Cardiac fibroblast (primary cell): ENCODE measurements at regions not wholly inside any gene's neighbourhood (a gene's known extent, or its start where the extent isn't known, plus 50 kb on each side); places are given as distances from the start of the nearest gene placed in this dataset.

Experiments used
- DNase-seq, 2 donors: peaks; one replicate each; pipeline versions ENCODE4 v3.0.0 to v3.0.0-alpha.2; 2010; ENCODE audit warnings: low read depth in 2 of 2
- H3K4me3 ChIP-seq, 2 donors: replicated peaks in 1 of 2; 1 replicate in 1 of 2; 2 replicates in 1 of 2; pipeline ENCODE4 v1.5.1; 2011; ENCODE audit warnings: low read depth in 2 of 2, low read length in 2 of 2, mild to moderate bottlenecking in 2 of 2, moderate library complexity in 1 of 2
- TF ChIP-seq, protein P1 (sequence below): IDR thresholded peaks from one replicate; pipeline ENCODE4 v1.5.1; 2011; ENCODE audit warnings: low read depth, mild to moderate bottlenecking, low read length, inconsistent platforms

GRCh38 chr5:125006011-125006685 lies 259.7 kb upstream of the ZNF608 start:
- H3K4me3 ChIP-seq: no peak overlapping the region
- no peak for DNase-seq
- TF ChIP-seq, protein P1, sequence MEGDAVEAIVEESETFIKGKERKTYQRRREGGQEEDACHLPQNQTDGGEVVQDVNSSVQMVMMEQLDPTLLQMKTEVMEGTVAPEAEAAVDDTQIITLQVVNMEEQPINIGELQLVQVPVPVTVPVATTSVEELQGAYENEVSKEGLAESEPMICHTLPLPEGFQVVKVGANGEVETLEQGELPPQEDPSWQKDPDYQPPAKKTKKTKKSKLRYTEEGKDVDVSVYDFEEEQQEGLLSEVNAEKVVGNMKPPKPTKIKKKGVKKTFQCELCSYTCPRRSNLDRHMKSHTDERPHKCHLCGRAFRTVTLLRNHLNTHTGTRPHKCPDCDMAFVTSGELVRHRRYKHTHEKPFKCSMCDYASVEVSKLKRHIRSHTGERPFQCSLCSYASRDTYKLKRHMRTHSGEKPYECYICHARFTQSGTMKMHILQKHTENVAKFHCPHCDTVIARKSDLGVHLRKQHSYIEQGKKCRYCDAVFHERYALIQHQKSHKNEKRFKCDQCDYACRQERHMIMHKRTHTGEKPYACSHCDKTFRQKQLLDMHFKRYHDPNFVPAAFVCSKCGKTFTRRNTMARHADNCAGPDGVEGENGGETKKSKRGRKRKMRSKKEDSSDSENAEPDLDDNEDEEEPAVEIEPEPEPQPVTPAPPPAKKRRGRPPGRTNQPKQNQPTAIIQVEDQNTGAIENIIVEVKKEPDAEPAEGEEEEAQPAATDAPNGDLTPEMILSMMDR: no peak

GRCh38 chr5:125010356-125010755 lies 263.9 kb upstream of the ZNF608 start:
- no peak for DNase-seq
- TF ChIP-seq, protein P1: no peak
- H3K4me3 ChIP-seq: no peak overlapping the region

DNA sequence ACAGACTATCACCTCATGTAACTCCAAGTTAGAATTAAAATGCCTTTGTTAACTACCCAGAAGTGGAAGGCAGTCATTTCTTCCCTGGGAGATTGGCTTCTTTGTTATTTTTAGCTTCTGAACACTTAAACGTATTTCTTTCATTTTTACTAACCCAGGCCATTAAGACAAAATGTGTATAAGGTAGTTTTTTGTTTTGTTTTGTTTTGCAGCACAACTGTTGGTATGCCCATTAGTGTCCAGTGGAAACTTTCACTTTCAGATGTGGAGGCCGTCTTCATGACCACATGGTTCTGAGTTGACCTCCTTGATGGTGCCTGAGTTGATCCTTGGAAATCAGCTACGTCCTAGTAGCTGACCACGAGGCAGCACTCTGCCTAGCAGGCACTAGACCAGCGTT lies 264.6 kb upstream of the ZNF608 start:
- TF ChIP-seq, protein P1: no peak
- H3K4me3 ChIP-seq: no peak overlapping the region
- DNase-seq: no peak

DNA sequence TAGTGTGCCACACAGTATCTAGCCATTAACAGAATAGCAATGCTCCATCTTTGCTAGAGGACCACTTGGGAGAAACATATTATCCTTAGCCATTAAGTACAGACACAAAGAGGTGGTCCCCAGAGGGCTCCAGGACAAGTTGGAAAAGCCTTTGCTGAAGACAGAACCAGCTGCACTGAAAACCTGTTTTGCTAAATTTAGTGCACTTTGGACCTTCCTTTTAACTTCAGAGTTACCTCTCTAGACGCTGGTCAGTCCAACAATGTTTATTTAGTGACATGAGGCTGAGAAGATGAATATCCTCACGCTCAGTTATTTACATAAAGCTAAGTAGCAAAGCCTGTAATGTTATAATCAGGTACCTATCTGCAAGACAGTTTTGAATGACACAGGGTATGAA lies 265.0 kb upstream of the ZNF608 start:
- H3K4me3 ChIP-seq: no peak overlapping the region
- TF ChIP-seq, protein P1: no peak
- DNase-seq: no peak

- TF ChIP-seq, protein P1: no peak
- no peak overlapping the region for H3K4me3 ChIP-seq
- DNase-seq: no peak
These were observed 265.5 kb upstream of the ZNF608 start for GRCh38 chr5:125011947-125012346.

DNA sequence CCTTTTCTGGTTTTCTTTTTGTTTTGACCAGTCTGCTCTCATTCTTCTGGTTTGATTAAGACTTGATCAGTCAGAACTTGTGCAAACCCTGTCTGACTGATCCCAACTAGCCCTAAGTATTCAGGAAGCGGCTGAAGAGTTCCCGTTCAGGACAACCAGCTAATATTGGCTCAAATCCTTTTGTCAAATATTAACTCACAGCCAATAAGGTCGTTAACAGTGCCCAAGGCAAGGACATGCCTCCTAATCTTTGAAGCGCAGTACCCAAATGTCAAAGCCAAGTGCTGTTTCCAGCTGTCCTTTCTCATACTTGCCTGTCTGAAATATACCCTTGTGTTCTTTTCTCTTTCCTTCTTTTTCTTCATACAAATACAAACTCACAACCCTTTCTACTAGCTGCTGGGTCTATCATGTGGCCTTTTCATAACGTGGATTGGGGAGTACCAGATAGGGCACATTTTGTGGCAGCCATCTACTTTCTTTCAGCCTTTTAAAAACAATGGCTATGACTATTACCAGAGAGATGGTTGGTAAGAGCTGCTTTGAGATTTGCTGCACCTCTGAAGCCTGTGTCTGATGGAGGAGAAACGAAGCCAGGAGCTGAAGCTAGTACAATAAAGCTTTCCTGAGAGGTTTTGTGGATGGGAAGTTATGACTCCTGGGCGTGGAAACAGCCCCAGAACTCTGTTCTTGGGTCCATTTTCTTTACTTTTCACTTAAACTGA lies 266.4 kb upstream of the ZNF608 start:
- TF ChIP-seq, protein P1: no peak
- H3K4me3 ChIP-seq: no peak overlapping the region
- no peak for DNase-seq
